AG09319 (cell line): ENCODE measurements at regions not wholly inside any gene's neighbourhood (a gene's known extent, or its start where the extent isn't known, plus 50 kb on each side); places are given as distances from the start of the nearest gene placed in this dataset.
"Not testable (repeated sequence)": the region's sequence is repeated elsewhere in the genome, so short reads cannot be mapped to it uniquely, and the experiment has no call there.

Experiments used
- DNase-seq: peaks from one replicate; pipeline ENCODE4 v3.0.0-alpha.2; 2010; ENCODE audit warnings: low read depth; ENCODE audit errors: extremely low read depth
- TF ChIP-seq, protein P1 (sequence below): IDR thresholded peaks from 2 replicates; pipeline ENCODE4 v1.5.1; 2011; ENCODE audit warnings: low read depth, mild to moderate bottlenecking, inconsistent platforms, low read length, moderate library complexity

DNA sequence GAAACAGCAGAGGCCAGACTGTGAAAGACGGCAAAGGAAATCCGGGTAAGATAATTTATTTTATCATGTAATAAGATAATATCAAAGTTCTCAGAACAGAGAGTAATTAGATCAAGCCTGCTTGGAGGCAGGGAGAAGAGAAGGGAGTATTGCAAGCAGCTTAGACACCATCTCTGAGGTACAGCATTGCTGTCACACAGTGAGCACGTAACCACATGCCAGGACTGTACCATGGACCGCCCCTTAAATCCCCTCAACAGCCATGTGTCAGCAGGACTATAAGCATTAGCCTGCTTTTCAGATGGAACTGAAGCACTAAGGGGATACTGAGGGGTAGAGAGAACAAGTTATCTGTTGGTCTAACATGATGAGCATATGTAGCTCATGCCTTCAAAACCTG lies 141.5 kb downstream of the C6orf118 start:
- TF ChIP-seq, protein P1, sequence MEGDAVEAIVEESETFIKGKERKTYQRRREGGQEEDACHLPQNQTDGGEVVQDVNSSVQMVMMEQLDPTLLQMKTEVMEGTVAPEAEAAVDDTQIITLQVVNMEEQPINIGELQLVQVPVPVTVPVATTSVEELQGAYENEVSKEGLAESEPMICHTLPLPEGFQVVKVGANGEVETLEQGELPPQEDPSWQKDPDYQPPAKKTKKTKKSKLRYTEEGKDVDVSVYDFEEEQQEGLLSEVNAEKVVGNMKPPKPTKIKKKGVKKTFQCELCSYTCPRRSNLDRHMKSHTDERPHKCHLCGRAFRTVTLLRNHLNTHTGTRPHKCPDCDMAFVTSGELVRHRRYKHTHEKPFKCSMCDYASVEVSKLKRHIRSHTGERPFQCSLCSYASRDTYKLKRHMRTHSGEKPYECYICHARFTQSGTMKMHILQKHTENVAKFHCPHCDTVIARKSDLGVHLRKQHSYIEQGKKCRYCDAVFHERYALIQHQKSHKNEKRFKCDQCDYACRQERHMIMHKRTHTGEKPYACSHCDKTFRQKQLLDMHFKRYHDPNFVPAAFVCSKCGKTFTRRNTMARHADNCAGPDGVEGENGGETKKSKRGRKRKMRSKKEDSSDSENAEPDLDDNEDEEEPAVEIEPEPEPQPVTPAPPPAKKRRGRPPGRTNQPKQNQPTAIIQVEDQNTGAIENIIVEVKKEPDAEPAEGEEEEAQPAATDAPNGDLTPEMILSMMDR = no peak
- no peak for DNase-seq

DNA sequence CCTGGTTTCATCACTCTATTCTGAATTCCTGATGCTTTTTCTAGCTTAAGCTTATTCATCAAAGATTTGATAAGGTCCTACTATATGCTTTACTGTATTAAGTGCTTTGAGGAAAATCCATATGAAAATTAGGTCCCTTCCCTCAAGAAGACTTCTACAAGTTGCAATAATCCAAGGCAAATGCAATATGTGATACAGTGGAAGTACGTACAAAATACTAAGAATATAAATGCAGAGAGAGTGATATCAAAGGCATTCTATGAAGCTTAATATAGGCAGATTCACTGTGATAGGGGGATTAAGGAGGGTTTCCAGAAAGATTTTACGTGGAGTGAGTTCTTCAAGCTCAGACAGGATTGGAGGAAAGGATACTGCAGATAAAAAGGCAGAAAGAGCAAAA lies 142.1 kb downstream of the C6orf118 start:
- TF ChIP-seq, protein P1 = no peak
- no peak for DNase-seq

DNA sequence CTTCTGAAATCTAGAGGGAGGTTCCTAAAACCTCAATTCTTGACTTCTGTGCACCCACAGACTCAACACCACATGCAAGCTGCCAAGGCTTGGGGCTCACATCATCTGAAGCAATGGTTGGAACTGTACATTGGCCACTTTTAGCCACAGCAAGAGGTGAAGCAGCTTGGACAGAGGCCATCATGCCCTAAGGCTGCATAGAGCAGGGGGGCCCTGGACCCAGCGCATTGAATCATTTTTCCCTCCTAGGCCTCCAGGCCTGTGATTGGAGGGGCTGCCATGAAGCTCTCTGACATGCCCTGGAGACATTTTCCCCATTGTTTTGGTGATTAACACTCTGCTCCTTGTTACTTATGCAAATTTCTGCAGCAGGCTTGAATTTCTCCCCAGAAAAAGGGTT lies 145.9 kb downstream of the C6orf118 start:
- TF ChIP-seq, protein P1 = no peak
- no peak for DNase-seq

DNA sequence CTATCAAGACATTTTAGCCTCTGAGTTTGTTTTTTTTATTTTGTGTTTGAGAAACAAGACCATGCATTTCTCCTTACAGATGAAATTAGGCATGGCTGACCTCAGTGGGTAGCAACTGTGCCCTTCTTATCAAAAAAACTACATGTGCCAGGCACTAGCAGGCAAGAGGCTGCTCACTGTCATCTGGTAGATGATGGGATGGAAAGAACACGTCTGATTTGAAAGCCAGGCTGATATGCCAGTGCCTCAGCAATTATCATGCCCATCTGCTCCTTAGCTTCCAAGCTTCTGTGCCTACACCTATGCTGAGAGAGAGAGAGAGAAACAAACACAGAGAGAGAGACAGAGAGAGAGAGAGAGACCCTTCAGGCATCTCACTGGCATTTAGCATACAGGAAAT lies 149.9 kb downstream of the C6orf118 start:
- no peak for DNase-seq
- TF ChIP-seq, protein P1 = no peak

DNA sequence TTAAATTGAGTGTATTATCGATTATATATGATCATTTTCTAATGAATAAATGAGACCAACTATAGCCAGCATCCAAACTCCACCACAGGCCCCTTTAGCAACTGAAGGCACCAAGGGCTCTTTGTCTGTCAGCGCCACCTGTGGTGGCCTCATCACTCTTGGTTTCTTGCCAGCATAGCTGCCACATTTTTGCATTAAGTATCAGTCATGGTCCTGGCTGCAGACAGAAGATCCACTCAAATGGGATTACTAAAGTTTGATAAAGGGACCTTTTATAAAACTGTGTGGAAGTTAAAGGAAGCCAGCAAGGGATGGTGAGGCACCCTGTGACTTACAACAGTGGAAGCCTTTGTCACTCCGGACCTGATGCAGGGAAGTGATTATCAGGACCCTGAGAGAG lies 162.9 kb downstream of the C6orf118 start:
- no peak for DNase-seq
- TF ChIP-seq, protein P1 = no peak

DNA sequence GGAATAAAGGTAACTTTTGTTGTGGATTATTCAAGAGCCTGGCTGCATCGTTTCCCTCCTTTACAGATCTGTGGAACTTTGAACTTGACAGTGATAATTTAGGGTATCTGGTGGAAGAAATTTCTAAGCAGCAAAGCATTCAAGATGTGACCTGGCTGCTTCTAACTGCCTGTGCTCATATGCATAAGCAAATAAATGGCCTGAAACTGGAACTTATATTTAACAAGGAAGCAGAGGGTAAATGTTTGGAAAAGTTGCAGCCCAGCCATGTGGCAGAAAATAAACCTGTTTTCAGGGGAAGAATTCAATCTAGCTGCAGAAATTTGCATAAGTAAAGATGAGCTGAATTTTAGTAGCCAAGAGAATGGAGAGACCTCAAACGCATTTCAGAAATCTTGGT lies 173.5 kb downstream of the C6orf118 start:
- no peak for DNase-seq
- TF ChIP-seq, protein P1 = no peak

DNA sequence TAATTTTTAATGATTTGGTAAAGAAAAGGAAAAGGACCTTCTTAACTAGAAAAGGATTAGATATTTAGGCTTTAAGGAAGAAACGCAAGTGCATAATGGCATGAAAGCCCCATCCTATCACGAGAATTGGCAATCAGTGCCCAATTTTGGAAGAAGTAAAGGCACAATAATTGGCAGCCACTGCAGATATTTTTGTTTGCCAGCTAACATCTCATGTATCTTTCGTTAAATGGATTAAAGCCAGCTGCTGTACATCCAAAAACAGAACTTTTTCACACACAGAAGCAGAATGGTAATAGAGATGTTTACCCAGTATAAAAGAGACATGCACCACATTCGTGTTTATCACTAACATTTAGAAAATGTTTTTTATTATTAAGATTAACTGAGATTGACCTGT lies 180.3 kb downstream of the C6orf118 start:
- DNase-seq = no peak
- TF ChIP-seq, protein P1 = no peak

DNA sequence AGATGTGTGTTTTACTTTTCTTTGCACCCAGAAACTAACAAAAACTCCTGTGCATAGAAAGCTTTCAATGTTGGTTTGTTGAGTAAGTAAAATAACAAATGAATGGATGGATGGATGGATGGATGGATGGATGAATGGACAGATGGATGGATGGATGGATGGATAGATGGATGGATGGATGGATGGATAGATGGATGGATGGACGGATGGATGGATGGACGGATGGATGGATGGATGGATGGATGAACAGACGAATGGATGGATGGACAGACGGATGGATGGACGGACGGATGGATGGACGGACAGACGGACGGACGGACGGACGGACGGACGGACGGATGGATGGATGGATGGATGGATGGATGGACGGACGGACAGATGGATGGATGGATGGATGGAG lies 181.7 kb downstream of the C6orf118 start:
- DNase-seq = not testable (repeated sequence)

DNA sequence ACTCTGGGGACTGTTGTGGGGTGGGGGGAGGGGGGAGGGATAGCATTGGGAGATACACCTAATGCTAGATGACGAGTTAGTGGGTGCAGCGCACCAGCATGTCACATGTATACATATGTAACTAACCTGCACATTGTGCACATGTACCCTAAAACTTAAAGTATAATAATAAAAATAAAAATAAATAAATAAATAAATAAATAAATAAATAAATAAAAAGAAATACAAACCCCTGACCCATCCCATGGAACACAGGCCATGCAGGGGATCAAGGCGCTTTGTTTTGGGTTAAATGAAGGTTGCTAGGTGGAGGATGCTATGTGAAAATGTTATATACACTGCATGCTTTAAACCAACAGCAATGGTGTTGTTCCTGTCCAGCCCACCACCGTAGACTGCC lies 184.7 kb downstream of the C6orf118 start:
- not testable (repeated sequence) for DNase-seq
